HEK293 (cell line): ENCODE measurements at regions not wholly inside any gene's neighbourhood (a gene's known extent, or its start where the extent isn't known, plus 50 kb on each side); places are given as distances from the start of the nearest gene placed in this dataset.

Experiments
- ELK4 ChIP-seq: IDR thresholded peaks from 2 replicates; pipeline ENCODE4 v1.6.1; 2011; ENCODE audit warnings: mild to moderate bottlenecking, low read depth, low read length, borderline replicate concordance
- HOXA7 ChIP-seq: sonication (generic); formaldehyde crosslinking; IDR thresholded peaks from 2 replicates; pipeline ENCODE4 v1.8.1; 2022; ENCODE audit warnings: missing genetic modification reagents, borderline replicate concordance
- KLF1 ChIP-seq: fragments of 450-650 bp; formaldehyde crosslinking; IDR thresholded peaks from 2 replicates; pipeline ENCODE4 v1.5.1; 2016; ENCODE audit warnings: missing biosample characterization, missing genetic modification characterization
- KLF10 ChIP-seq: fragments of 450-650 bp; IDR thresholded peaks from 2 replicates; pipeline ENCODE4 v1.5.1; 2018; ENCODE audit warnings: missing biosample characterization, mild to moderate bottlenecking, missing genetic modification characterization
- PRDM6 ChIP-seq: fragments of 450-650 bp; formaldehyde crosslinking; IDR thresholded peaks from 2 replicates; pipeline ENCODE4 v1.5.1; 2017; ENCODE audit warnings: missing biosample characterization, missing genetic modification characterization
- SETDB1 ChIP-seq: IDR thresholded peaks from one replicate; pipeline ENCODE4 v1.6.1; 2017; ENCODE audit warnings: mild to moderate bottlenecking, low read length, moderate library complexity, mixed read lengths; ENCODE audit not compliant: insufficient read length
- SP7 ChIP-seq: fragments of 450-650 bp; formaldehyde crosslinking; IDR thresholded peaks from 2 replicates; pipeline ENCODE4 v1.5.1; 2016; ENCODE audit warnings: missing biosample characterization, missing genetic modification characterization
- YY1 ChIP-seq: fragments of 450-650 bp; formaldehyde crosslinking; IDR thresholded peaks from 2 replicates; pipeline ENCODE4 v1.5.1; 2018; ENCODE audit warnings: missing biosample characterization, missing genetic modification characterization
- ZBTB11 ChIP-seq: fragments of 450-650 bp; formaldehyde crosslinking; conservative IDR thresholded peaks from 2 replicates; pipeline ENCODE4 v1.5.1; 2016; ENCODE audit warnings: low read depth, missing biosample characterization, missing genetic modification characterization
- ZBTB26 ChIP-seq: fragments of 450-650 bp; formaldehyde crosslinking; optimal IDR thresholded peaks from 2 replicates; pipeline ENCODE3; 2016; ENCODE audit warnings: missing biosample characterization, mild to moderate bottlenecking, missing genetic modification characterization
- ZBTB6 ChIP-seq: fragments of 450-650 bp; formaldehyde crosslinking; IDR thresholded peaks from 2 replicates; pipeline ENCODE4 v1.5.1; 2017; ENCODE audit warnings: missing biosample characterization, missing genetic modification characterization
- ZFP3 ChIP-seq: fragments of 450-650 bp; formaldehyde crosslinking; IDR thresholded peaks from 2 replicates; pipeline ENCODE4 v1.5.1; 2016; ENCODE audit warnings: low read depth, missing biosample characterization, missing genetic modification characterization
- ZFP37 ChIP-seq: fragments of 450-650 bp; formaldehyde crosslinking; IDR thresholded peaks from 2 replicates; pipeline ENCODE4 v1.5.1; 2016; ENCODE audit warnings: missing biosample characterization, missing genetic modification characterization
- ZFP69B ChIP-seq: fragments of 450-650 bp; formaldehyde crosslinking; IDR thresholded peaks from 2 replicates; pipeline ENCODE4 v1.5.1; 2016; ENCODE audit warnings: missing biosample characterization, missing genetic modification characterization
- ZNF18 ChIP-seq: fragments of 450-650 bp; formaldehyde crosslinking; IDR thresholded peaks from 2 replicates; pipeline ENCODE4 v1.5.1; 2016; ENCODE audit warnings: missing biosample characterization, missing genetic modification characterization
- ZNF214 ChIP-seq: fragments of 450-650 bp; formaldehyde crosslinking; IDR thresholded peaks from 2 replicates; pipeline ENCODE4 v1.5.1; 2017; ENCODE audit warnings: missing biosample characterization, mild to moderate bottlenecking, missing genetic modification characterization, borderline replicate concordance
- ZNF223 ChIP-seq: fragments of 450-650 bp; formaldehyde crosslinking; IDR thresholded peaks from 2 replicates; pipeline ENCODE4 v1.5.1; 2016; ENCODE audit warnings: missing biosample characterization, missing genetic modification characterization
- ZNF266 ChIP-seq: fragments of 450-650 bp; formaldehyde crosslinking; IDR thresholded peaks from 2 replicates; pipeline ENCODE4 v1.5.1; 2016; ENCODE audit warnings: missing biosample characterization, missing genetic modification characterization, low read depth
- ZNF292 ChIP-seq: fragments of 450-650 bp; formaldehyde crosslinking; IDR thresholded peaks from 2 replicates; pipeline ENCODE4 v1.5.1; 2016; ENCODE audit warnings: low read depth, missing biosample characterization, missing genetic modification characterization, borderline replicate concordance
- ZNF398 ChIP-seq: fragments of 450-650 bp; formaldehyde crosslinking; IDR thresholded peaks from 2 replicates; pipeline ENCODE4 v1.5.1; 2017; ENCODE audit warnings: missing biosample characterization, missing genetic modification characterization
- ZNF404 ChIP-seq: fragments of 450-650 bp; formaldehyde crosslinking; IDR thresholded peaks from 2 replicates; pipeline ENCODE4 v1.5.1; 2017; ENCODE audit warnings: missing biosample characterization, missing genetic modification characterization
- ZNF544 ChIP-seq: fragments of 450-650 bp; formaldehyde crosslinking; IDR thresholded peaks from 2 replicates; pipeline ENCODE4 v1.5.0; 2017; ENCODE audit warnings: missing biosample characterization, missing genetic modification characterization
- ZNF624 ChIP-seq: fragments of 450-650 bp; formaldehyde crosslinking; IDR thresholded peaks from 2 replicates; pipeline ENCODE4 v1.5.1; 2017; ENCODE audit warnings: missing biosample characterization, missing genetic modification characterization
- ZNF639 ChIP-seq: fragments of 450-650 bp; formaldehyde crosslinking; IDR thresholded peaks from 2 replicates; pipeline ENCODE4 v1.5.1; 2016; ENCODE audit warnings: missing biosample characterization, missing genetic modification characterization
- ZNF664 ChIP-seq: fragments of 450-650 bp; formaldehyde crosslinking; IDR thresholded peaks from 2 replicates; pipeline ENCODE4 v1.5.1; 2016; ENCODE audit warnings: missing biosample characterization, missing genetic modification characterization
- ZNF830 ChIP-seq: fragments of 450-650 bp; IDR thresholded peaks from 2 replicates; pipeline ENCODE4 v1.5.0; 2018; ENCODE audit warnings: missing biosample characterization, missing genetic modification characterization, low read depth, mild to moderate bottlenecking, moderate library complexity

- TF ChIP-seq ZBTB26 (tag by site-specific recombination), result no peak
- no peak for TF ChIP-seq ZNF223 (tag by site-specific recombination)
- TF ChIP-seq ZFP3, result no peak
- no peak for TF ChIP-seq ZBTB11 (tag by site-specific recombination)
- TF ChIP-seq KLF10 (tag by site-specific recombination), result no peak
- no peak for TF ChIP-seq ZNF266 (tag by site-specific recombination)
- peak; percentile 80 for TF ChIP-seq PRDM6 (tag by site-specific recombination)
- TF ChIP-seq ZNF398 (tag by site-specific recombination), result peak; percentile 86
- no peak for TF ChIP-seq KLF1
- no peak for TF ChIP-seq ZNF830 (tag by site-specific recombination)
- TF ChIP-seq YY1 (tag by site-specific recombination), result no peak
- TF ChIP-seq SP7 (tag by site-specific recombination), result no peak
- TF ChIP-seq ZNF292, result no peak
- TF ChIP-seq ZNF639 (tag by site-specific recombination), result no peak
- TF ChIP-seq ELK4, result no peak
- TF ChIP-seq ZNF624, result no peak
- no peak for TF ChIP-seq ZNF404
- TF ChIP-seq ZNF18 (tag by site-specific recombination), result no peak
- no peak for TF ChIP-seq HOXA7 (CRISPR knock-in tag)
- 0 out of 2 replicates have a peak, but pooled peaks have one; percentile 27 for TF ChIP-seq ZFP69B
- no peak for TF ChIP-seq ZFP37
- no peak for TF ChIP-seq SETDB1
- TF ChIP-seq ZBTB6 (tag by site-specific recombination), result no peak
- TF ChIP-seq ZNF544 (tag by site-specific recombination), result no peak
- no peak for TF ChIP-seq ZNF664 (tag by site-specific recombination)
- TF ChIP-seq ZNF214 (tag by site-specific recombination), result no peak
Measured at GRCh38 chr9:111178331-111179055, 140.2 kb upstream of the LPAR1 start (continued).
